ENCODE measurements at regions not wholly inside any gene's neighbourhood (a gene's known extent, or its start where the extent isn't known, plus 50 kb on each side); places are given as distances from the start of the nearest gene placed in this dataset.
"Not testable (repeated sequence)": the region's sequence is repeated elsewhere in the genome, so short reads cannot be mapped to it uniquely, and the experiment has no call there.

DNA sequence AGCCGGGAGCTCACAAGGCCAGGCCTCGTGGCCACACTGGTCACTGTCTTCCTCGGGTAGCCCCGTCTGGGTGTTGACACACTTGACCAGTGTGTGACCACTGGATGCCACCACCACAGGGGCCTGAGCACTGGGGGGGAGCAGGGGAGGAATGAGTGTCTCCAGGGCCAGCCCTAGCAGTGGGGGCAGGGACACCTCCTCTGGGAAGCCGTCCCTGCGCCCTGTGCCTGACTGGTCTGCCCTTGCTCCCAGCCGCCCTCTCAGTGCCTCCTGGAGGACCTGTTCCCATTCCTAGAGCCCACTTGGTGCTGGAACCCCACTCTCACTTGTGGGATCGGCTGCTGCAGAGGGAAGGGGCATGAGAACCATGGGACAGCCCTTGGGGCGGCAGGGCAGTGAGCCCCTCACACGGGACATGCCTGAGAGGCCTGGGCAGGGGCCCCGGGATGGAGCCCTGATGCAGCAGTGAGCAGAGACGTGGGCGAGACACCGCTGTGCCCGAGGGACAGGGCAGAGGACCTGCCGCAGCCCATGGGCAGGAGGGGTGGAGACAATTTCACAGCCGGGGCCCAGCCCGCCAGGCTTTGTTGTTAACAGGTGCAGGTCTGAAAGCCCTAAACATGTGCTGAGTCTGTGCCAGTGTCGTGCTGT is 121.7 kb upstream of the AKAP13 start:
- not testable (repeated sequence) for H3K4me1 Mint-ChIP-seq, H3K27me3 Mint-ChIP-seq, H3K36me3 Mint-ChIP-seq, H3K4me3 Mint-ChIP-seq, H3K9me3 Mint-ChIP-seq, H3K27ac Mint-ChIP-seq

GRCh38 chr15:85260526-85260925 is 119.9 kb upstream of the AKAP13 start:
- not testable (repeated sequence) for H3K4me1 Mint-ChIP-seq, H3K4me3 Mint-ChIP-seq, H3K27me3 Mint-ChIP-seq, H3K36me3 Mint-ChIP-seq, H3K27ac Mint-ChIP-seq, H3K9me3 Mint-ChIP-seq

DNA sequence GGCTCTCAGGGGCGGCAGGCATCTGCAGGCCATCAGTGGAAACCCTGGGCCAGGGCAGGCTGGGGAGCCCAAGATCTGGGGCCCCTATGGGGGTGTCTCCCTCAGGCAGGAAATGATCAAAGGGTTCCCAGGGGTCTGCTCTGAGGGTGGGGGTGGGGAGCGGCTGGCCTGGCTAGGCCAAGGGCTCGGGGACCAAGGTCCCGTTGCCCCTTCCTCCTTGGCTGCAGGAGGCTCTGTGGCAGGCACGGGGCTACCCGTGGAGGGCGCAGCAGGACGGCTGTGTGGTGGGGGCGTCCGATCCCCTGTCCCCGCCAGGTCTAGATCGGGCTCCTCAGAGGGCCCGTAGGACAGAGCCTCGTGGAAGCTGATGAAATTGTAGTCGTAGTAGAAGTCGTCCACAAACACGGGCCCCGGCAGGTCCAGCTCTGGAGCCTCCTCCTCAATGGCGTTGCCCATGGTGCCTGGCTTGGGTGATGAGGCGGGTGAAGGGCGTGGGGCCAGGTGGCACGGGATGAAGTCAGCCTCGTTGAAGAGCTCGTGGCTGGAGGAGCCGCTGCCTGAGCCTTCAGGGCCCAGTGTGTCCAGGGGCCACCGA is 117.8 kb upstream of the AKAP13 start:
- not testable (repeated sequence) for H3K4me1 Mint-ChIP-seq, H3K4me3 Mint-ChIP-seq, H3K36me3 Mint-ChIP-seq, H3K9me3 Mint-ChIP-seq, H3K27ac Mint-ChIP-seq, H3K27me3 Mint-ChIP-seq

GRCh38 chr15:85263842-85264440 is 116.5 kb upstream of the AKAP13 start:
- H3K36me3 Mint-ChIP-seq, H3K4me3 Mint-ChIP-seq, H3K27me3 Mint-ChIP-seq, H3K9me3 Mint-ChIP-seq, H3K27ac Mint-ChIP-seq, H3K4me1 Mint-ChIP-seq: not testable (repeated sequence)

DNA sequence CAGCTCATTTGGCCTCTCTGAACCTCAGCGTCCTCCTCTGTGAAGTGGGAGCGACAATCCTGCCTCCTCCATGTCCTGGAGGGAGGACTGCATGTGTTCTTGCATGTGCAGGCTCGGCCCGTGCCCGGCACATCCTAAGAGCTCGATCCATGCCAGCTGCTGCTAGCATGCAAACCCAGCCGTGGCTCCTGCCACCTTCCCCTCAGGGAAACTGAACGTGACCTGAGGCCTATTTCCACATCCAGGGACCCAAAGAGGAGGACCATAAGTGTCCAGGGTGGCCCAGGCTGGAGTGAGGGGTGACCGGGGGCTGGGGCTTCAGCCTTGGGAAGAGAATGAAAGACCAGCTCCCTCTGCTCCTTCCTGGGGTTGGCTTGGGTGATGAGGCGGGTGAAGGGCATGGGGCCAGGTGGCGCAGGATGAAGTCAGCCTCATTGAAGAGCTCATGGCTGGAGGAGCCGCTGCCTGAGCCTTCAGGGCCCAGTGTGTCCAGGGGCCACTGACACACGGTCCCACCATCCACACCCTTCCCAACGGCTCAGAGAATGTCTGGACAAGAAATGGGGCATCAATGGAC is 115.7 kb upstream of the AKAP13 start:
- H3K4me3 Mint-ChIP-seq, H3K36me3 Mint-ChIP-seq, H3K4me1 Mint-ChIP-seq, H3K27ac Mint-ChIP-seq, H3K27me3 Mint-ChIP-seq, H3K9me3 Mint-ChIP-seq: not testable (repeated sequence)

- H3K4me3 Mint-ChIP-seq, H3K9me3 Mint-ChIP-seq, H3K27ac Mint-ChIP-seq, H3K36me3 Mint-ChIP-seq, H3K4me1 Mint-ChIP-seq, H3K27me3 Mint-ChIP-seq: not testable (repeated sequence)
These were observed 113.1 kb upstream of the AKAP13 start for GRCh38 chr15:85267158-85267857.

- Mint-ChIP-seq H3K4me1 (no peaks in the 10 kb centered on the region), H3K36me3 (no peaks in the 10 kb centered on the region), H3K27me3 (no peaks in the 10 kb centered on the region), H3K27ac (no peak overlapping the region), H3K4me3 (no peak overlapping the region), H3K9me3 (no peaks in the 10 kb centered on the region)
These were observed 105.9 kb upstream of the AKAP13 start for GRCh38 chr15:85274315-85275050.

GRCh38 chr15:85276508-85276907 is 103.9 kb upstream of the AKAP13 start:
- Mint-ChIP-seq H3K36me3 (no peaks in the 10 kb centered on the region), H3K27me3 (no peaks in the 10 kb centered on the region), H3K27ac (no peak overlapping the region), H3K4me1 (no peaks in the 10 kb centered on the region), H3K9me3 (no peaks in the 10 kb centered on the region), H3K4me3 (no peak overlapping the region)

- Mint-ChIP-seq H3K27me3 (no peaks in the 10 kb centered on the region), H3K27ac (no peak overlapping the region), H3K4me3 (no peak overlapping the region), H3K4me1 (no peaks in the 10 kb centered on the region), H3K36me3 (no peaks in the 10 kb centered on the region), H3K9me3 (no peaks in the 10 kb centered on the region)
These were observed 103.5 kb upstream of the AKAP13 start for GRCh38 chr15:85276921-85277320.

GRCh38 chr15:85277847-85278370 is 102.5 kb upstream of the AKAP13 start:
- H3K9me3 Mint-ChIP-seq: no peaks in the 10 kb centered on the region
- H3K27ac Mint-ChIP-seq: no peak overlapping the region
- no peaks in the 10 kb centered on the region for H3K27me3 Mint-ChIP-seq
- no peak overlapping the region for H3K4me3 Mint-ChIP-seq
- H3K36me3 Mint-ChIP-seq: no peaks in the 10 kb centered on the region
- no peaks in the 10 kb centered on the region for H3K4me1 Mint-ChIP-seq

DNA sequence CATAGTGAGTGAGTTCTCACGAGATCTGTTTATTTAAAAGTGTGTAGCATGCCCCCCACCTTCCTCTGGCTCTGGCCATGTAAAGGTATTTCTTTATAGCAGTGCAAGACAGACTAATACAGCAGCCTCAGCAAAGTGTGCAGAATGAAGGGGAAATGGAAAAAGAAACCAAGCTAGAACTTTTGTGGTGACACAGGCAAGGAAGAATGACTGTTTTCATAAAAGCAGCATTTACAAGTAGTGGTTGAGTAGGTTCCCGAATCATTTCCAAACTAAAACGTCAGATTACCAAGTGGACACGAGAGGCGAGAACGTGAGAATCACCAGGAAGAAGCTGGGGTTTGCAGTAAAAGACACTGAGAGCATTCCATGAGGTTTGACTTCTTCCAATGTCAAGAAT is 100.2 kb upstream of the AKAP13 start:
- H3K27ac Mint-ChIP-seq: no peak overlapping the region
- H3K4me3 Mint-ChIP-seq: no peak overlapping the region
- no peaks in the 10 kb centered on the region for H3K36me3 Mint-ChIP-seq

GRCh38 chr15:85281293-85281882 is 99.0 kb upstream of the AKAP13 start:
- Mint-ChIP-seq H3K27me3 (no peaks in the 10 kb centered on the region), H3K4me3 (no peak overlapping the region), H3K27ac (no peak overlapping the region), H3K4me1 (no peaks in the 10 kb centered on the region), H3K9me3 (no peaks in the 10 kb centered on the region), H3K36me3 (no peaks in the 10 kb centered on the region)

More for the DNA sequence above, 100.2 kb upstream of the AKAP13 start:
- H3K4me1 Mint-ChIP-seq: no peaks in the 10 kb centered on the region
- no peaks in the 10 kb centered on the region for H3K9me3 Mint-ChIP-seq
- H3K27me3 Mint-ChIP-seq: no peaks in the 10 kb centered on the region

GRCh38 chr15:85282504-85283115 is 97.8 kb upstream of the AKAP13 start:
- H3K27ac Mint-ChIP-seq: no peak overlapping the region
- H3K4me3 Mint-ChIP-seq: no peak overlapping the region
- no peaks in the 10 kb centered on the region for H3K9me3 Mint-ChIP-seq
- H3K36me3 Mint-ChIP-seq: no peaks in the 10 kb centered on the region
- H3K27me3 Mint-ChIP-seq: no peaks in the 10 kb centered on the region
- H3K4me1 Mint-ChIP-seq: no peaks in the 10 kb centered on the region

GRCh38 chr15:85283815-85284214 is 96.6 kb upstream of the AKAP13 start:
- H3K36me3 Mint-ChIP-seq, H3K27me3 Mint-ChIP-seq, H3K4me3 Mint-ChIP-seq, H3K27ac Mint-ChIP-seq, H3K9me3 Mint-ChIP-seq, H3K4me1 Mint-ChIP-seq: not testable (repeated sequence)

DNA sequence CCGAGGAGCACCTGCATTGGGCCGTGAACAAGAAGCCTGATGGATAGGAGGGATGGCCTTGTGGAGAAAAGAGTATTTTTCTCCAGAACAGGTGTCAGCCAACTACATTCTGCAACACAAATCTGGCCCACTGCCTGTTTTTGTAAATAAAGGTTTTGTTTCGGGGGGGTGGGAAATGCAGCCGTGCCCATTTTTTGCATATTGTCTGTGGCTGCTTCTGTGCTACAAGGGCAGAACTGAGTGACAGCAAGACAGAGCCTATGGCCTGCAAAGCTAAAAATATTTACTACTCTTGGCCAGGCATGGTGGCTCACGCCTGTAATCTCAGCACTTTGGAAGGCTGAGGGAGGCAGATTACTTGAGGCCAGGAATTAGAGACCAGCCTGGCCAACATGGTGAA is 95.9 kb upstream of the AKAP13 start:
- no peak overlapping the region for H3K27ac Mint-ChIP-seq
- no peaks in the 10 kb centered on the region for H3K4me1 Mint-ChIP-seq
- H3K27me3 Mint-ChIP-seq: no peaks in the 10 kb centered on the region
- H3K4me3 Mint-ChIP-seq: no peak overlapping the region
- H3K36me3 Mint-ChIP-seq: no peaks in the 10 kb centered on the region
- H3K9me3 Mint-ChIP-seq: no peaks in the 10 kb centered on the region
